ENCODE measurements at regions not wholly inside any gene's neighbourhood (a gene's known extent, or its start where the extent isn't known, plus 50 kb on each side); places are given as distances from the start of the nearest gene placed in this dataset.

- H3K9me3 ChIP-seq, result no peaks in the 10 kb centered on the region
- WGBS, 2 donors, result 72 to 76% methylated on average over 7 of the region's 7 CpGs
- no peaks in the 10 kb centered on the region for H3K4me1 ChIP-seq
- H3K36me3 ChIP-seq, result no peaks in the 10 kb centered on the region
- H3K27ac ChIP-seq, result no peak overlapping the region
- DNase-seq (ENCODE audit: low spot score in 2 of 2), result no peak
- no peaks in the 10 kb centered on the region for H3K27me3 ChIP-seq
- H3K4me3 ChIP-seq, result no peak overlapping the region
- TF ChIP-seq POLR2A (IDR thresholded peaks at IDR 0.05) (no peak), EP300 (IDR thresholded peaks at IDR 0.05) (no peak), CTCF (IDR thresholded peaks at IDR 0.05) (no peak)
These were observed 73.6 kb upstream of the ARL4C start for GRCh38 chr2:234570476-234570875.

GRCh38 chr2:234569776-234570430 is 73.0 kb upstream of the ARL4C start:
- TF ChIP-seq CTCF (IDR thresholded peaks at IDR 0.05), result no peak
- H3K27ac ChIP-seq, result no peak overlapping the region
- H3K4me3 ChIP-seq, result no peak overlapping the region
- DNase-seq (ENCODE audit: low spot score in 2 of 2), result no peak
- no peaks in the 10 kb centered on the region for H3K27me3 ChIP-seq
- 58 to 76% methylated on average over 3 of the region's 3 CpGs for WGBS, 2 donors
- no peaks in the 10 kb centered on the region for H3K4me1 ChIP-seq
- no peaks in the 10 kb centered on the region for H3K9me3 ChIP-seq
- H3K36me3 ChIP-seq, result no peaks in the 10 kb centered on the region

GRCh38 chr2:234566622-234567021 is 69.7 kb upstream of the ARL4C start:
- Histone ChIP-seq H3K27me3 (no peaks in the 10 kb centered on the region), H3K4me1 (no peaks in the 10 kb centered on the region), H3K27ac (no peak overlapping the region), H3K4me3 (no peak overlapping the region), H3K36me3 (no peaks in the 10 kb centered on the region), H3K9me3 (no peaks in the 10 kb centered on the region)
- no peak for DNase-seq (ENCODE audit: low spot score in 2 of 2)
- TF ChIP-seq POLR2A (IDR thresholded peaks at IDR 0.05) (no peak), EP300 (IDR thresholded peaks at IDR 0.05) (no peak), CTCF (IDR thresholded peaks at IDR 0.05) (no peak)
- 93 to 94% methylated on average over 2 of the region's 2 CpGs for WGBS, 2 donors

GRCh38 chr2:234565842-234566619 is 69.2 kb upstream of the ARL4C start:
- Histone ChIP-seq H3K9me3 (peaks cover 0 to 1% (median 0%) of the 10 kb centered on the region in 4 donors), H3K4me1 (no peaks in the 10 kb centered on the region), H3K27ac (no peak overlapping the region), H3K4me3 (no peak overlapping the region), H3K36me3 (no peaks in the 10 kb centered on the region), H3K27me3 (no peaks in the 10 kb centered on the region)
- WGBS, 2 donors, result 70 to 72% methylated on average over 10 of the region's 10 CpGs
- DNase-seq (ENCODE audit: low spot score in 2 of 2), result no peak
- TF ChIP-seq POLR2A (IDR thresholded peaks at IDR 0.05) (no peak), EP300 (IDR thresholded peaks at IDR 0.05) (no peak), CTCF (IDR thresholded peaks at IDR 0.05) (no peak)

- Histone ChIP-seq H3K36me3 (no peaks in the 10 kb centered on the region), H3K27me3 (no peaks in the 10 kb centered on the region), H3K9me3 (peaks cover 0 to 3% (median 0%) of the 10 kb centered on the region in 4 donors), H3K4me3 (no peak overlapping the region), H3K4me1 (no peaks in the 10 kb centered on the region), H3K27ac (no peak overlapping the region)
- TF ChIP-seq EP300 (IDR thresholded peaks at IDR 0.05) (no peak), POLR2A (IDR thresholded peaks at IDR 0.05) (no peak), CTCF (IDR thresholded peaks at IDR 0.05) (no peak)
- no peak for DNase-seq (ENCODE audit: low spot score in 2 of 2)
- WGBS, 2 donors, result 45 to 74% methylated on average over 1 of the region's 1 CpG
These were observed 68.3 kb upstream of the ARL4C start for GRCh38 chr2:234565201-234565600.

All from tibial nerve (tissue), 4 donors.